Left cardiac atrium (tissue), 4 donors: ENCODE measurements at regions not wholly inside any gene's neighbourhood (a gene's known extent, or its start where the extent isn't known, plus 50 kb on each side); places are given as distances from the start of the nearest gene placed in this dataset.
"Not testable (repeated sequence)": the region's sequence is repeated elsewhere in the genome, so short reads cannot be mapped to it uniquely, and the experiment has no call there.

Source experiments
- ATAC-seq, 2 donors: fragments of 200-7000 bp; cut with Tn5 transposase; one replicate each; pipeline ENCODE4 v1.9.1; 2020; ENCODE audit warnings: mild to moderate bottlenecking in 2 of 2, moderate library complexity in 2 of 2
- DNase-seq: peaks from one replicate; pipeline ENCODE4 v3.0.0-alpha.2; 2020
- intact Hi-C, 2 donors: fragments of 100-400 bp; cut with DNase I; formaldehyde crosslinking; loops; one replicate each; pipeline versions ENCODE4 v1.14.1 to v1.15.1; 2022 to 2023
- donor health status: DM: no; HTN: yes; CAD: no.
- donor health status: DM: no; HTN: yes; CAD: no; lungs with severe emphysema.
- donor health status: DM: yes; HTN: yes; CAD: no.
- donor health status: Dilated cardiomyopathy.

GRCh38 chr16:21422824-21423223, 144.7 kb upstream of the CRYM start:
- ATAC-seq, intact Hi-C loops: not testable (repeated sequence)
- peak; percentile 3 for DNase-seq

- DNase-seq, ATAC-seq, intact Hi-C loops: not testable (repeated sequence)
These were observed 126.6 kb upstream of the CRYM start for GRCh38 chr16:21404699-21405098.

GRCh38 chr16:21397866-21398265, 119.8 kb upstream of the CRYM start:
- ATAC-seq, intact Hi-C loops, DNase-seq: not testable (repeated sequence)

- ATAC-seq, DNase-seq, intact Hi-C loops: not testable (repeated sequence)
These were observed 118.5 kb upstream of the CRYM start for GRCh38 chr16:21396545-21396944.

GRCh38 chr16:21390634-21391033, 112.5 kb upstream of the CRYM start:
- intact Hi-C loops, ATAC-seq, DNase-seq: not testable (repeated sequence)

- intact Hi-C loops, ATAC-seq, DNase-seq: not testable (repeated sequence)
These were observed 111.8 kb upstream of the CRYM start for GRCh38 chr16:21389860-21390259.

- DNase-seq, intact Hi-C loops, ATAC-seq: not testable (repeated sequence)
These were observed 109.7 kb upstream of the CRYM start for GRCh38 chr16:21387757-21388156.

- intact Hi-C loops, ATAC-seq, DNase-seq: not testable (repeated sequence)
These were observed 108.3 kb upstream of the CRYM start for GRCh38 chr16:21386201-21386915.

GRCh38 chr16:21383682-21384081, 105.6 kb upstream of the CRYM start:
- DNase-seq, intact Hi-C loops: not testable (repeated sequence)
- peak in 1 of 2 donors; percentile 78 for ATAC-seq

- DNase-seq, ATAC-seq, intact Hi-C loops: not testable (repeated sequence)
These were observed 101.6 kb upstream of the CRYM start for GRCh38 chr16:21379645-21380044.

GRCh38 chr16:21376196-21376899, 98.3 kb upstream of the CRYM start:
- not testable (repeated sequence) for ATAC-seq

GRCh38 chr16:21375334-21375733, 97.2 kb upstream of the CRYM start:
- DNase-seq, intact Hi-C loops: not testable (repeated sequence)
- ATAC-seq, result peak; percentile 47 to 56

More at GRCh38 chr16:21376196-21376899, 98.3 kb upstream of the CRYM start:
- DNase-seq, intact Hi-C loops: not testable (repeated sequence)

- ATAC-seq, intact Hi-C loops, DNase-seq: not testable (repeated sequence)
These were observed 95.4 kb upstream of the CRYM start for GRCh38 chr16:21373454-21373853.

GRCh38 chr16:21372862-21373261, 94.8 kb upstream of the CRYM start:
- DNase-seq, ATAC-seq, intact Hi-C loops: not testable (repeated sequence)

- DNase-seq, intact Hi-C loops, ATAC-seq: not testable (repeated sequence)
These were observed 94.2 kb upstream of the CRYM start for GRCh38 chr16:21372162-21372835.

- ATAC-seq, result peak in 1 of 2 donors; percentile 36
- intact Hi-C loops, DNase-seq: not testable (repeated sequence)
These were observed 92.7 kb upstream of the CRYM start for GRCh38 chr16:21370791-21371190.

- DNase-seq, intact Hi-C loops: not testable (repeated sequence)
- ATAC-seq, result peak; percentile 38 to 41
These were observed 91.2 kb upstream of the CRYM start for GRCh38 chr16:21368973-21369942.

- intact Hi-C loops, ATAC-seq, DNase-seq: not testable (repeated sequence)
These were observed 89.8 kb upstream of the CRYM start for GRCh38 chr16:21367733-21368421.
